K562 (cell line): ENCODE measurements at regions not wholly inside any gene's neighbourhood (a gene's known extent, or its start where the extent isn't known, plus 50 kb on each side); places are given as distances from the start of the nearest gene placed in this dataset.

Experiments used
- ATAC-seq: fragments of 200-7000 bp; cut with Tn5 transposase; 3 replicates; pipeline ENCODE4 v1.9.1; 2020; ENCODE audit warnings: moderate library complexity
- BruUV-seq: library from RNA; stranded (reverse); fragments of 400-500 nt; replicated peaks from 2 replicates; lab custom pipeline; 2021; lab: Mats Ljungman, UMichigan
- CTCF ChIA-PET: fragments of 300-600 bp; formaldehyde crosslinking; extraction: SDS; loops from one replicate; lab custom pipeline; 2021; ENCODE audit warnings: low intra/inter-chr PET ratio; lab: Yijun Ruan, JAX
- POLR2A ChIA-PET: fragments of 300-600, 350-650 bp; sonication (Branson Sonifier 250); formaldehyde crosslinking; extraction: SDS; loops from one replicate; lab custom pipeline; 2021; ENCODE audit warnings: antibody characterized with exemption, inconsistent platforms; lab: Yijun Ruan, JAX
- DNase-seq, 4 experiments: peaks; one replicate each; pipeline versions ENCODE4 v3.0.0 to v3.0.0-alpha.2; 2011 to 2018; ENCODE audit warnings: low spot score in 3 of 4, mixed read lengths in 3 of 4; ENCODE audit errors: extremely low read depth in 1 of 4
- FAIRE-seq: peaks from 2 replicates; lab custom pipeline; 2011; peaks lifted over from hg19 to GRCh38; lab: Jason Lieb, UNC
- H2AFZ ChIP-seq: 2 replicates; pipeline ENCODE4 v1.6.0; 2011; ENCODE audit warnings: low read depth, low read length, control low read depth, inconsistent platforms
- H3K27ac ChIP-seq: fragments of 200-600 bp; 3 replicates; pipeline ENCODE4 v1.8.0; 2011; ENCODE audit warnings: low read depth, mild to moderate bottlenecking, control low read depth, inconsistent platforms, low read length, moderate library complexity, mixed read lengths; ENCODE audit errors: extremely low read depth
- H3K27me3 ChIP-seq, 2 experiments: fragments of 300-600 bp in 1 of 2; 2 replicates in 1 of 2; 3 replicates in 1 of 2; pipeline versions ENCODE4 v1.6.0 to v1.8.0; 2011; ENCODE audit warnings: inconsistent platforms in 2 of 2, low read length in 2 of 2, mild to moderate bottlenecking in 1 of 2, mixed read lengths in 1 of 2, moderate library complexity in 1 of 2; ENCODE audit not compliant: control insufficient read depth in 2 of 2, insufficient read depth in 2 of 2
- H3K36me3 ChIP-seq: fragments of 300-600 bp; 3 replicates; pipeline ENCODE4 v1.8.0; 2011; ENCODE audit warnings: mild to moderate bottlenecking, low read length, inconsistent platforms; ENCODE audit not compliant: control insufficient read depth, insufficient read depth
- H3K4me1 ChIP-seq, 2 experiments: fragments of 200-600 bp in 1 of 2; replicated peaks in 1 of 2; 2 replicates in 1 of 2; 3 replicates in 1 of 2; pipeline versions ENCODE4 v1.5.1 to v1.8.0; 2011; ENCODE audit warnings: inconsistent platforms in 2 of 2, low read length in 2 of 2, mild to moderate bottlenecking in 1 of 2, mixed read lengths in 1 of 2, moderate library complexity in 1 of 2; ENCODE audit not compliant: control insufficient read depth in 2 of 2, insufficient read depth in 2 of 2
- H3K4me2 ChIP-seq: 2 replicates; pipeline ENCODE4 v1.6.1; 2011; ENCODE audit warnings: low read length, control low read depth, inconsistent platforms, mixed read lengths; ENCODE audit not compliant: insufficient read depth
- H3K4me3 ChIP-seq: fragments of 200-600 bp; sonication (generic), shearing (Covaris generic); 2 replicates; pipeline ENCODE4 v1.5.1; 2016; ENCODE audit warnings: control low read depth, inconsistent platforms
- H3K79me2 ChIP-seq: fragments of 200-600 bp; 3 replicates; pipeline ENCODE4 v1.8.0; 2011; ENCODE audit warnings: low read length, inconsistent platforms; ENCODE audit not compliant: control insufficient read depth, insufficient read depth
- H3K9ac ChIP-seq, 2 experiments: 2 replicates each; pipeline versions ENCODE4 v1.6.0 to v1.6.1; 2011; ENCODE audit warnings: low read depth in 2 of 2, low read length in 2 of 2, control low read depth in 1 of 2, inconsistent platforms in 1 of 2, mild to moderate bottlenecking in 1 of 2, mixed read lengths in 1 of 2; ENCODE audit not compliant: insufficient read depth in 1 of 2
- H3K9me1 ChIP-seq: one replicate; pipeline ENCODE4 v1.6.0; 2011; ENCODE audit warnings: inconsistent platforms, mild to moderate bottlenecking, low read length, moderate library complexity; ENCODE audit not compliant: control insufficient read depth, insufficient read depth
- H3K9me3 ChIP-seq: replicated peaks from 2 replicates; pipeline ENCODE4 v1.5.1; 2011; ENCODE audit warnings: low read depth, low read length, inconsistent platforms; ENCODE audit not compliant: control insufficient read depth, insufficient read depth
- H4K20me1 ChIP-seq: replicated peaks from 2 replicates; pipeline ENCODE4 v1.6.1; 2011; ENCODE audit warnings: low read length, inconsistent platforms, mixed read lengths; ENCODE audit not compliant: control insufficient read depth, insufficient read depth
- ERF ChIP-seq: fragments of 450-650 bp; formaldehyde crosslinking; IDR thresholded peaks from 2 replicates; pipeline ENCODE4 v1.4.0; 2020; ENCODE audit warnings: mild to moderate bottlenecking, mixed read lengths
- RNF2 ChIP-seq: sonication (generic); IDR thresholded peaks from 2 replicates; pipeline ENCODE4 v1.6.1; 2016
- SNIP1 ChIP-seq: fragments of 450-650 bp; IDR thresholded peaks from 2 replicates; pipeline ENCODE4 v1.7.1; 2017; ENCODE audit warnings: low read depth, mild to moderate bottlenecking
- ZNF77 ChIP-seq: fragments of 250-450 bp; sonication (Bioruptor Pico); IDR thresholded peaks from 2 replicates; pipeline ENCODE4 v1.5.0; 2020
- WGBS: fragments of 100-300 bp; shearing (Covaris generic); methylation state at CpG from one replicate; pipeline ENCODE4 v1.1.6; 2016; ENCODE audit warnings: low coverage, mixed read lengths; ENCODE audit not compliant: insufficient coverage; ENCODE audit errors: missing lambda C conversion rate; 5-methylcytosine and 5-hydroxymethylcytosine counted together
- in situ Hi-C: fragments of 300-500 bp; cut with MboI; formaldehyde crosslinking; loops from 4 replicates; pipeline ENCODE4 v1.15.0; 2018; ENCODE audit warnings: inconsistent platforms, mixed read lengths
- intact Hi-C: fragments of 100-400 bp; cut with micrococcal nuclease; formaldehyde crosslinking; loops from 2 replicates; pipeline ENCODE4 v1.14.2; 2022
- TF ChIP-seq, protein P1 (sequence below), 3 experiments: fragments of 200-800 bp in 1 of 3; fragments of 250-450 bp in 1 of 3; fragments of 450-650 bp in 1 of 3; sonication (Bioruptor Pico) in 1 of 3; sonication (Bioruptor generic) in 1 of 3; formaldehyde crosslinking in 1 of 3; IDR thresholded peaks; 2 replicates each; pipeline versions ENCODE4 v1.6.1 to v1.8.0; 2016 to 2022; ENCODE audit warnings: mild to moderate bottlenecking in 2 of 3, missing genetic modification characterization in 2 of 3, missing compliant biosample characterization in 1 of 3, moderate library complexity in 1 of 3

DNA sequence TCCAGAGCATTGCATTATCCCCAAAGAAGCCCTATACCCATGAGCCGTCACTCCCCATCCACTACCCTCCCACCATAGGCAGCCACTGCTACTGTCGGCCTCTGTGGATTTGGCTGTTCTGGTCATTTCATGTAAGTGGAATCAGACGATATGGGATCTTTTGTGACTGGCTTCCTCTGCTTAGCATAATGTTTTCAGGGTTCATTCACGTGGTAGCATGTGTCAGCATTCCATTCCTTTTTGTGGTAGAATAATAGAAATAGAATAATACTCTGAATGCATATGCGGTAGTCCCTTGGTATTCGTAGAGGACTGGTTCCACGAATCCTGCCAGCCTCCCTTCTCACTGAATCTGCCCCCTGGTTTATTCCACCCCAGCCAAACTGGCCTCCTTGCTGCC lies 402.6 kb upstream of the SULF2 start (continued):
- TF ChIP-seq RNF2 (no peak), ERF (no peak)

DNA sequence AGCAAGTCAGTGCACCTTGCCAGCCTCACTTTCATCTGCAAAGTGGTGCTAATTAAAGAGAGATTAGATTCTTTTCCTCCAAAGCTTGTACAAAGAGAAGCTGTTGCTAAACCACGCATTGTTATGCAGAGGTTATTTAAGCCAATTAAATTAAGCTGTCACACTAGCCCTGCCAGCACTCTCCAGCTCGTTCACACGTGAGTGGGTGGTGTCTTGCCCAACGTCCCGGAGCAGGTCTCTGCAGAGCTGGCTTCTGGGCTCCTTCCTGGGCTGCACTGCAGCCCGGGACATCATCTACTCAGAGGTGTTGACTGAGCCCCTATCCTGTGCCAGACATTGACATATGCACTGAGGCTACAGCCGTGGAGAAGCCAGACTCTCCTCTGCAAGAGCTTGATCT lies 401.6 kb upstream of the SULF2 start:
- H3K4me1 ChIP-seq: no peaks in the 10 kb centered on the region
- no peak overlapping the region for H3K4me3 ChIP-seq
- H3K27ac ChIP-seq: no peak overlapping the region
- H3K79me2 ChIP-seq: no peaks in the 10 kb centered on the region
- no peak for TF ChIP-seq SNIP1
- no peak for TF ChIP-seq ZNF77 (CRISPR knock-in tag)
- TF ChIP-seq, protein P1, sequence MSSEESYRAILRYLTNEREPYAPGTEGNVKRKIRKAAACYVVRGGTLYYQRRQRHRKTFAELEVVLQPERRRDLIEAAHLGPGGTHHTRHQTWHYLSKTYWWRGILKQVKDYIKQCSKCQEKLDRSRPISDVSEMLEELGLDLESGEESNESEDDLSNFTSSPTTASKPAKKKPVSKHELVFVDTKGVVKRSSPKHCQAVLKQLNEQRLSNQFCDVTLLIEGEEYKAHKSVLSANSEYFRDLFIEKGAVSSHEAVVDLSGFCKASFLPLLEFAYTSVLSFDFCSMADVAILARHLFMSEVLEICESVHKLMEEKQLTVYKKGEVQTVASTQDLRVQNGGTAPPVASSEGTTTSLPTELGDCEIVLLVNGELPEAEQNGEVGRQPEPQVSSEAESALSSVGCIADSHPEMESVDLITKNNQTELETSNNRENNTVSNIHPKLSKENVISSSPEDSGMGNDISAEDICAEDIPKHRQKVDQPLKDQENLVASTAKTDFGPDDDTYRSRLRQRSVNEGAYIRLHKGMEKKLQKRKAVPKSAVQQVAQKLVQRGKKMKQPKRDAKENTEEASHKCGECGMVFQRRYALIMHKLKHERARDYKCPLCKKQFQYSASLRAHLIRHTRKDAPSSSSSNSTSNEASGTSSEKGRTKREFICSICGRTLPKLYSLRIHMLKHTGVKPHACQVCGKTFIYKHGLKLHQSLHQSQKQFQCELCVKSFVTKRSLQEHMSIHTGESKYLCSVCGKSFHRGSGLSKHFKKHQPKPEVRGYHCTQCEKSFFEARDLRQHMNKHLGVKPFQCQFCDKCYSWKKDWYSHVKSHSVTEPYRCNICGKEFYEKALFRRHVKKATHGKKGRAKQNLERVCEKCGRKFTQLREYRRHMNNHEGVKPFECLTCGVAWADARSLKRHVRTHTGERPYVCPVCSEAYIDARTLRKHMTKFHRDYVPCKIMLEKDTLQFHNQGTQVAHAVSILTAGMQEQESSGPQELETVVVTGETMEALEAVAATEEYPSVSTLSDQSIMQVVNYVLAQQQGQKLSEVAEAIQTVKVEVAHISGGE (CRISPR knock-in tag; IDR thresholded peaks at IDR 0.05): peak in 1 of 3 experiments; percentile 41; a peak in 1 of 6 replicates
- TF ChIP-seq, all 486 proteins: peak for 1
- Histone ChIP-seq H3K27me3 (peaks cover 0 to 22% of the 10 kb centered on the region in 2 experiments; a peak in 1 of 5 replicates), H3K9ac (no peak overlapping the region), H3K36me3 (no peaks in the 10 kb centered on the region), H3K9me3 (no peaks in the 10 kb centered on the region), H3K9me1 (no peaks in the 10 kb centered on the region), H4K20me1 (no peaks in the 10 kb centered on the region), H2AFZ (no peak overlapping the region), H3K4me2 (no peak overlapping the region)
- ATAC-seq: no peak
- intact Hi-C loops (no loop called here), in situ Hi-C loops (no loop called here)
- POLR2A ChIA-PET: no interaction called here
- BruUV-seq: no TSS peak
- 0% methylated on average over 7 of the region's 7 CpGs for whole genome bisulfite sequencing
- no peak for FAIRE-seq
- CTCF ChIA-PET: no interaction called here
- DNase-seq: no peak
